T-helper 1 cell (primary cell): ENCODE measurements at regions not wholly inside any gene's neighbourhood (a gene's known extent, or its start where the extent isn't known, plus 50 kb on each side); places are given as distances from the start of the nearest gene placed in this dataset.
A peak's percentile ranks its signal among the peaks of the same experiment; 100 is the strongest.
"Not testable (repeated sequence)": the region's sequence is repeated elsewhere in the genome, so short reads cannot be mapped to it uniquely, and the experiment has no call there.

Experiments
- DNase-seq, 5 donors: peaks; one replicate each; pipeline ENCODE4 v3.0.0-alpha.2; 2012 to 2020

DNA sequence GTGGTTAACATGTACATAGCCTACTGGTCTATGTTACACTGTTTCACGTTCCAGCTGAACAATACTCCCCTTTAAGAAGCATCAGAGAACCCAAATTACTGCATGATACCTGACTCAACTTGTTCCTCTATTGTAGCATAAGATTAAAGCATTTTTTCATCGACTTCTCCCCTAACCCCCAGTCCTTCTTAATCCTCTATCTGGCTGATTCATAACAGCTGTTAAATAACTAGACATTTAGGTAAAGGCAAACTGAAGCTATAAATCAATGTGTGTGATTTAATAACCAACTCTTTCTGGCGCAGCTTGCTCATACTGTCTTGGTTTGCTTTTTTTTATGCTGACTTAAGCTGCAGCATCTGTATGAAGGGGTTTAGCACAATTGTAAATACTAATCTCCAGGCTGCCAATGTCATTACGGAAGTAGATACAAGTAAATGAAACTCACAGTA, 94.2 kb upstream of the MTAP start:
- DNase-seq = no peak

DNA sequence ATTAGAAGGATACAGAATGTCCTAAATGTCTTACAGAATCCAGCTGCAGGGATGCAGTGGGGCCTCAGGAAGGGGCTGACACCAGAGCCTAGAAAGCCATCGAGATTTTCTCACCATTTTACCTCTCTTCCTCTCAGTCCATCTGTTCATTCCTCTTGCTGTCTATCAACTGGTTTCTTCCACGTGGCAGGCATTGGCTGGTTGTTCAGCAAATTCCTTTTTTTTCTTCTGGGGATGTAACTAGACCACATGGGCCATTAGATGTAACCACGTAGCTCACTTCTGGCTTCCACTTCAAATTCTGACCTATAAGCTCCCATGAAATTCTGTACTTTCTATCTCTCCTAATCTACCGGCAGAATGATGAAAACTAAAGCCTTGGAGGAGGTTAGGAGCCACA, 93.6 kb upstream of the MTAP start:
- DNase-seq = no peak

DNA sequence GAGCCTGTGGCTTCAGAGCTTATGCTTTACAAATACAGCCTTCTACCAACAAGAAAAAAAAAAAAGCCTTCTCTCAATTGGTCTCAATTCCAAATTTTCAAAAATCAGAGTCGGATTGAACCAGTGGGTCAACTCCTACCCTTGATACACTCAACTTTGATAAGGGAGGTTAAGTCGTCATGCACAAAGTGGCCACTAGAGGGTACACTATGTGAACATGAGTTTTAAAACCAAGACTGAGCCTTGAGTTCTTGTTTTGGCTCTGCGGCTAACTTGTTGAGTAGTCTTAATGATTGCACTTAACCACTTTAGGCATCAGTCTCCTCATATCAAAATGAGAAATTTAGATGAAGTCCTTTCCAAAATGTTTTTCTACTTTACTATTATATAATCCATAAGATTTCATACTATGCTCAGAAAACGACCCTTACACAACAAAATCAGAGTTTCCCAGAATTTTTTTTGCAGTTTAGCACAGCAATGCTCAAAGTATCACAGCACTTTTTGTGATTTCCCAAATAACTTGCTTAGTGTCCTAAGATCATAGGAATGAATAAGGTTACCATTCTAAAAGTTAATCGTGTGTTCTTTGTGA, 92.9 kb upstream of the MTAP start:
- peak in 4 of 5 donors; percentile 18 to 53 (median 38) for DNase-seq

DNA sequence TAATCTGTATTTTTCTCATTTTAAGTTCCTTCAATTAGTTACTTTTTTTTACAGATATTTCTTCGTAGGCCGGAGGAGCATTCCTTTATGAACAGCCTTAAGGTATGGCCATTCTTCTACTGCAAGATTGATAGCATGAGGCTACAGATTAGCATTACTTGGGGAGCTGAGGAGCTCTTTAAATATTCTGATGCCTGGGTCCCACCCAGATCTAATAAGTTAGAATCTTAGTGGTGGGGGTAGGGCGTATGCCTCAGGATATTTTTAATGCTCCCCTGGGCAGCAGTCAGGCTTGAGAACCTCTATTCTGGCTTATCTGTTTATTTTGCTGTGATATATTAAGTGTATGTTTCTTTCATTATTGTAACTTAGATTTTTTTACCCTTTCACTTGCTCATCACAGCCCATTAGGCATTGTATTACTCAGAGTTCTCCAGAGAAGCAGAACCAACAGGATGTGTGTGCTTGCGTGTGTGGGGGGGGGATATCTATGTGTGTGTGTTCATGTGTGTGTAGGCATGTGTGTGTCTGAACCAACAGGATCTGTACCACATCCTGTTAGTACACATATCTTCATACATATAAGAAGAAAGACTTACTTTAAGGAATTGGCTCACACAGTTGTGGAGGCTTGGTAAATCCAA, 91.8 kb upstream of the MTAP start:
- DNase-seq = peak in 1 of 5 donors; percentile 25

DNA sequence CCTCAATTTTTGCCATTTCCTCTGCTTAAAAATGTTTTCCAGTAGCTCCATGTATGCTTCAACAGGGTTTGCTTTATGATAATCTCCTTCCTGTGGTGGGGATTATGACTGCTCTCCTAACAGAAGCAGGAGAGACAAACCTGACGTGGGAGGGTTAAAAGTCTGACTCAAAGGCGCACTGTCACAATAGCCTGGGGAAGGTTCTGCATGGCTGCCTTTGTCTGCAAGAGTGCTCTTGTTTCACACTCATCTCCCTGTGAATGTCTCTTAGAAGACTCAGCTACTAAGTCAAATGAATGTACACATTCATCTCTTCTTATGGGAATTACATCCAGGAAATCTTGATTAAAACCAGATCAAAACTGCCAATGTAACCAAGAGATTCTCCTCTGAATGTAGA, 90.9 kb upstream of the MTAP start:
- DNase-seq = no peak

DNA sequence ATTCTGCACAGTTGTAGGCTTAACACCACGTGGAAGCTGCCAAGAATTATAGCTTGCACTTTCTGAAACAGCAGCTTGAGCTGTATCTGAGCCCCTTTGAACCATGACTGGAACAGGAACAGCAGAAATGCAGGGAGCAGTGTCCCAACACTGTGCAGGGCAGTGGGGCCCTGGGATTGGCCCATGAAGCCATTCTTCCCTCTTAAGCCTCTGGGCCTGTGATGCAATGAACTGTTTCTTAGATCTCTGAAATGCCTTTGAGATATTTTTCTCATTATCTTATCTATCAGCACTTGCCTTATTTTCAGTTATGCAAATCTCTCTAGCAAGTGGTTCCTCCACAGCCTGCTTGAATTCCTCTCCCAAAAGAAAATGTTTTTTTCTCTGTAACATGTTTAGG, 87.0 kb upstream of the MTAP start:
- no peak for DNase-seq

DNA sequence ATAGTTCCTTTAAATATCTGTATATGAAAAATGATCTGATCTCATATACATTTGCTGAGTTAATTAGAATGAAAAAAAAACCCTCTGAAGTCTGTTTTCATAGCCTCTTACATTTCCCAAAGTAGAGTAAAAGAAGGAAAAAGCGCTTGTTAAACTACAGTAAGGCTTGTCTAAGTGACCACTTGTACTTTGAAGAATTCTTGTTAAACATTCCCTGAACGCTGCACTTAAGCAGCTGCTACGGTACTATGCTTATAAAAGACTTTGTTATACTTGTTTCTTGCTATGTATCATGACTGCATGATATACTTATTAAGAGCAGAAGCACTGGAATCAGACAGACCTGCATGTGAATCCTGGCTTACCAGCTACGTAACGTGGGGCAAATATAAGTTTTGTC, 81.7 kb upstream of the MTAP start:
- no peak for DNase-seq

DNA sequence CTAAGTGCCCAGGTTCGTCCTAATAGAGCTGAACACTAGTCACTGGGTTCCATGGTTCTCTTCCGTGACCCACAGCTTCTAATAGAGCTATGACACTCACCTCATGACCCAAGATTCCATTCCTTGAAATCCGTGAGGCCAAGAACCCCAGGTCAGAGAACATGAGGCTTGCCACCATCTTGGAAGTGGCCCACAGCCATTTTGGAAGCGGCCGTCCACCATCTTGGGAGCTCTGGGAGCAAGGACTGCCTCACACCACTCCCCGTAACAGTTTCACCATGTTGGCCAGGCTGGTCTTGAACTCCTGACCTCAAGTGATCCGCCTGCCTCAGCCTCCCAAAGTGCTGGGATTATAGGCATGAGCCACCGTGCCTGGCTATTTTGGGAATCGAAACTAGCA, 75.0 kb upstream of the MTAP start:
- not testable (repeated sequence) for DNase-seq

DNA sequence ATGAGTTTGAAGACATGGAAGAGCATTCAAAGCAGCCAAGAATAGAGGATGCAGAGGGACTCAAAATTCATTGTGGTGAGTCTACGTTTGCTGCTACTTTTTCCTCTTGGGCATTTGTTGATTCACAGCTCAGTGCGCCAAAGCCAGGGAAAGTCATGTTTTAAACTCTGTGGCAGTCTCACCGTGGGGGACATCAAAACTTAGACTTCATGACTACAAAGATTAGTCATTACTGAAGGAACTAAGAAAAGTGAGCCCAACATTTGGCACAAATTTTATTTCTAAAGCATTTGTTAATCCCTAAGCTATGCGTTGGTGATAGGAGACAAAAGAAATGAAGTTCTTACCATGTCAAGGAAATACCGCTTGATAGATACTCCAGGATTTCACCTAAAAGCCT, 73.7 kb upstream of the MTAP start:
- DNase-seq = no peak

DNA sequence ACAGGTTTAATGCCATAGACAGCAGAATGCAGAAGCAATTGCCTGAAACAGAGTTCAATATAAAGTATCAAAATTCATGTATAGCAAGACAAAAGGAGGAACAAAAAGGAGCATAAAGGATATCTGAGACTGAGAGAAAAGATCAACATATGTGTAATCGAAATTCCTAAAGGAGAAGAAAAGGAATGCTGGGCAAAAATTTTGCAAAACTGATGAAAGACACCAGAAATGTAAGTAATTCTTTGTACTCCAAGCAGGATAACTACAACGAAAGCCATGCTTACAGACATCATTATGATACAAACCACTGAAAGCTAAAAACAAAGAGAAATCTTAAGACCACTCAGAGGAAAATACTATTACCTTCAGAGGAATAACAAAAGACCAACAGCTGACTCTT, 72.8 kb upstream of the MTAP start:
- no peak for DNase-seq

DNA sequence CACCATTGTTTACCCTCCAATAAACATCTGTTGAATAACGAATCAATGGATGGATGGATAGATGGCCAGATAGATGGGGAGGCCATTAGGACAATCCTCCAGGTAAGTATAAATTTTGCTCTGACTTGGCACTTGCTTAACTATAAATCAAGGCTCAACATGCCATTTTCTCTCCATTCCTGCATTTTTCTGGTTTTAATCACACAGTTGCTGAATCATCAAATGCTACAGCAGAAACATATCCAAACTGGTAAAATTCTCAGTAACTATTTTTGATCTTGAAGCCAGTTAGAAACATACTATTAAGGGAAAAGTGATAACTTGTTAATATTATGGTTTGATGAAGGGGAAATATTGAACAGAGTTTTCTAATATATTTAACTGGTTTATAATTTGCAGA, 71.5 kb upstream of the MTAP start:
- no peak for DNase-seq

DNA sequence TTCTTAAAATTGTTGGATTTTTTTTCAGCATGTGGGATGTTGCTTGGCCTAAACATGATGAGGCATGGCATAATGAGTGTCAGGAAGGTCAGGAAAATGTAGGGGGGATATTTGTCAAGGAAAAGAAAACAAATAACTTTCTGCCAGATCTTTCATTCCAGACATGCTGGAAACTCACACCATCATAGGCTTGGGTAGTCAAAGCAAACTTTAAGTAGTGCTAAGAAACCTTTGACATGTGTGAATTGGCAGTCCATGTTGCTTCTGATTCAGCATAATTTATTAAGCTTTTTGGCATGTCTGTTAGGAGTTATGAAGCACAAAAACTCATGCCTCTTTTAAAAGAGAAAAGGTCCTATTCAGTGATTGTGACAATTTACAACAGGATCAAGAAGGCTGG, 61.3 kb upstream of the MTAP start:
- no peak for DNase-seq

DNA sequence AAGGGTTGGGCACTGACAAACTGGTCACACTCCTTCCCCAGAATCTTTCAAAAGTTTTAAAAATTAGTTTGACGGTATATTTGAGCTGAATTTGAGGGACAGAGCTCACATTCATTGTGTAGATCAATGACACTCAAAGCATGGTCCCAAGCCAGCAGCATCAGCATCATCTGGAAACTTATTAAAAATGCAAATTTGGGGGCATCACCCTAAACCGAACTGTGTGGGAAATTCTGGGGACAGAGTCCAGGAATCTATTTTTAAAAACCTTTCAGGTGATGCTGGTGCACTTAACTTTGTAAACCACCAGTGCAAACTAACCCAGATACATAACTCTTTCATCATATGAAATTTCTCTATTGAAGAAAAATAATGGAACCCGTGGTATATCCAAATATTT, 58.1 kb upstream of the MTAP start:
- no peak for DNase-seq

DNA sequence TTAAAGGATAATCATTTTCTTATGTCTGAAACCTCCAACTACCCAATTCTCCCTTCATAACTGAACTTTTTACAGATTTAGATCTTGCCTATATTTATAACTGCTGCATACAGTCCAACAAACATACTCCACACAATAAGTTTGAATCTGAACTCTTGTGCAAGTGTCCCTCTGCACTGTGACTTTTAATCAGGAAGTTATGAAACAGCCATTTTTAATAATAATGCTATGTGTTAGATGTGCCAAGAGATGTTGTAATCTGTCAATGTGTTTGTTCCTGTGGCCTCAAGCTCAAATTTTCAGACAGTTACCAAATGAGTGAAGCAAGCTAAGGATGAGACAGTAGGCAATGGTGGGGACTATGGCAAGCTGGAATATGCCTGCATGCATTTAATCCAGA, 57.6 kb upstream of the MTAP start:
- DNase-seq = no peak

DNA sequence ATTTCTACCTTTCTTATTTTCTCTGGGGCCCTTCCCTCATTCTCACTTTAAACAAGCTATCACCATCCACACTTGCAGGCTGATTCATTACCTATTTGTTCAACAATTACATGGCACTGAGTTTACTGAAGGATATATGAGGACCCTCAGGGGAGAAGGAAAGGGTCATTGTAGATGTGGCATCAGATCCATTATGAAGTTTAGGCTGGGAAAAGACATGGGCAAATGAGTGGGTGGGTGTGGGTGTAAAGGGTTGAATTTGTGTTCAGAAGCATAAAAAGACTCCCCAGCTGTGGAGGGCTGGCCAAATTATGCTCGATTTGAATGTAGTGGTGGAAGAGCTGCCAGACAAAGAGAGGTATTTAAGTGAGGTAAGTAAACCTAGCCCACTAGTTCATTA, 55.9 kb upstream of the MTAP start:
- no peak for DNase-seq

DNA sequence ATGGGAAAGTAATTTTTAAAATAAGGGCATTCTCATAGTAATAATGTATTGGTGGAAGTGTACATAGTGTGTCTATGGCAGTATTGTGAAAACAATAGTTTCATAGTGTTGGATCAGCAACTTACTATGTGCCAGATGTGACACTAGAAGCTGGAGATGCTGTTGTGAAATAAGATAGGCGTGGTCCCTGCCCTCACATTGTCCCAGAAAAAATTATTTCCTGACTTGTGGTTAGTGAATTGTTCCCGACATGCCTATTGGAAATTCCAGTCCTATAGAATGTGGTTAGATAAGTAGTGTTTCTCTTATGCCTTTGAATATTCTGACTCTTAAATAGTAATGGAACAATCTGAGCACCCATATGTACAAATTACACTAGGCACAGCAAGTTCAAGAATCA, 55.3 kb upstream of the MTAP start:
- no peak for DNase-seq

DNA sequence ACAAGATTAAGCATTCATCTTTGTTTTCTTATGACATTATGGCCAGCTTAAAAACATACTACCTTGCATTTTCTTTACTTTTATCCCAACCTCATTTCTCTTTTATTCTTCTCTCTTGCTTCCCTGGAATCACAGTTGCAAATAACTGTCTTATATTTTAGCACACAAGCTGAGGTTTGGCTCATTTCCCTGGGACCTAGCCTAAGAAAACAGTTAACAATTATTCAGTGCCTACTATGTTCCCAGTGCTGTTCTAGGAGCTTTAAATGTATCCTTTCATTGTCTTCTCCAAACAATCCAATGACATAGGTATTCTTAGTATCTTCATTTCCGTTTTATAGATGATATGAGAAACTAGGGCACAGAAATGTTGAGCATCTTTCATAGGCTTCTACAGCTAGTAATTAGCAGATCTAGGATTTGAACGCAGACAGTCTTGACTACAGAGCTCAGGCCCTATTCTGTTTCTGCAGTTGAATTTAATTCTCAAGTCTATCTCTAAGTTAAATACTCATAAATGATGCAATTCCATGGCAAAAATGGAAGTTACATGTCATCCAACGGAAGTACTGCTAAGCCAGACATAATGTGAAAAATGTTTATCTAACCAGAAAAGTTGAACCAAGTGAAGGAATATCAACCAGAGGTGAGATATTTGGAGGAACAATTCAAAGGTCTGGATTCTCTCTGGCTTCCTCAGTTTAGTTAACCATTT, 52.3 kb upstream of the MTAP start:
- no peak for DNase-seq

DNA sequence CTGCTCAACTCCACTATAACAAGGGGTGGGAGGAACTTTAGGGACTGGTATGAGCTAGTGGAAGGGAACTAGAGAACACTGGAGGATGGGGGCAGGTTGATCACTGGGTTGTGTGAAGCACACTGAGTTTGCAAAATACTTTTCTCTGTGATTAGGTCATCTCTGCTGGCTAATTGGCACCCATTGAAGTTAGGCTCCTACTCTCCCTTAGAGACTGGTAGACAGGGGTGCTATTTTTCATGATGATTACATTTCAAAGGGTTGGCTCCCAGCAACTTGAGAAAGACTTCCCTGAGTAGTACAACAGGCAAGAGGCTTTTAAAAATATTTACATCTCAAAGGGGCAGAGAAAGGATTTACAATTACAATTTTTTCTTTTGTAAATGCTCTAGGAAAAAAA, 50.4 kb upstream of the MTAP start:
- DNase-seq = no peak
